Activated naive CD8-positive, alpha-beta T cell treated with anti-CD3 and anti-CD28 coated beads, Interleukin-2, amount 50 U/mL, for 24 hours (primary cell): ENCODE measurements at regions not wholly inside any gene's neighbourhood (a gene's known extent, or its start where the extent isn't known, plus 50 kb on each side); places are given as distances from the start of the nearest gene placed in this dataset.
"Not testable (repeated sequence)": the region's sequence is repeated elsewhere in the genome, so short reads cannot be mapped to it uniquely, and the experiment has no call there.

Source experiments
- ATAC-seq: fragments of 150-1000 bp; cut with Tn5 transposase; one replicate; pipeline ENCODE4 v1.10.0; 2021
- DNase-seq: peaks from one replicate; pipeline ENCODE4 v3.0.0; 2021
- H3K27ac Mint-ChIP-seq: one replicate; pipeline ENCODE4 v1.8.0; 2021; ENCODE audit warnings: mild to moderate bottlenecking, mixed read lengths
- H3K27me3 Mint-ChIP-seq: one replicate; pipeline ENCODE4 v1.8.0; 2021; ENCODE audit warnings: mixed read lengths
- H3K36me3 Mint-ChIP-seq: one replicate; pipeline ENCODE4 v1.8.0; 2021; ENCODE audit warnings: low read depth, mixed read lengths
- H3K4me1 Mint-ChIP-seq: one replicate; pipeline ENCODE4 v1.8.0; 2021; ENCODE audit warnings: mixed read lengths
- H3K4me3 Mint-ChIP-seq: one replicate; pipeline ENCODE4 v1.8.0; 2021; ENCODE audit warnings: mild to moderate bottlenecking, moderate library complexity, mixed read lengths
- H3K9me3 Mint-ChIP-seq: one replicate; pipeline ENCODE4 v1.8.0; 2021; ENCODE audit warnings: mixed read lengths

GRCh38 chr13:87570669-87571068 lies 100.5 kb upstream of the SLITRK5 start:
- H3K36me3 Mint-ChIP-seq, result no peaks in the 10 kb centered on the region
- H3K27ac Mint-ChIP-seq, result no peak overlapping the region
- DNase-seq (no peak), ATAC-seq (no peak)
- no peaks in the 10 kb centered on the region for H3K27me3 Mint-ChIP-seq
- no peak overlapping the region for H3K4me3 Mint-ChIP-seq
- H3K4me1 Mint-ChIP-seq, result no peaks in the 10 kb centered on the region
- no peaks in the 10 kb centered on the region for H3K9me3 Mint-ChIP-seq

GRCh38 chr13:87582399-87582798 lies 88.8 kb upstream of the SLITRK5 start:
- Mint-ChIP-seq H3K4me1 (no peaks in the 10 kb centered on the region), H3K9me3 (peaks cover 8% of the 10 kb centered on the region), H3K27ac (no peak overlapping the region), H3K4me3 (no peak overlapping the region), H3K27me3 (no peaks in the 10 kb centered on the region), H3K36me3 (no peaks in the 10 kb centered on the region)
- DNase-seq (no peak), ATAC-seq (no peak)

- Mint-ChIP-seq H3K4me3 (no peak overlapping the region), H3K9me3 (peaks cover 14% of the 10 kb centered on the region), H3K27ac (no peak overlapping the region), H3K27me3 (no peaks in the 10 kb centered on the region), H3K4me1 (no peaks in the 10 kb centered on the region), H3K36me3 (no peaks in the 10 kb centered on the region)
- ATAC-seq, result no peak
- DNase-seq, result no peak
These were observed 80.7 kb upstream of the SLITRK5 start for GRCh38 chr13:87590518-87590917.

DNA sequence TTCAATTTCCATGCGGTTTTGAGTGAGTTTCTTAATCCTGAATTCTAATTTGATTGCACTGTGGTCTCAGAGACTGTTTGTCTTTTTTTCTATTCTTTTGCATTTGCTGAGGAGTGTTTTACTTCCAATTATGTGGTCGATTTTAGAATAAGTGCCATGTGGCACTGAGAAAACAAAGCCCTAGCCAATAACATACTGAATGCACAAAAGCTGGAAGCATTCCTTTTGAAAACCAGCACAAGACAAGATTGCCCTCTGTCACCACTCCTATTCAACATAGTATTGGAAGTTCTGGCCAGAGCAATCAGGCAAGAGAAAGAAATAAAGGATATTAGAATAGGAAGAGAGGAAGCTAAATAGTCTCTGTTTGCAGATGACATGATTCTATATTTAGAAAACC lies 66.7 kb upstream of the SLITRK5 start:
- not testable (repeated sequence) for ATAC-seq, H3K4me3 Mint-ChIP-seq, H3K36me3 Mint-ChIP-seq, H3K27me3 Mint-ChIP-seq, H3K4me1 Mint-ChIP-seq, DNase-seq, H3K27ac Mint-ChIP-seq
- peaks cover 20% of the 10 kb centered on the region for H3K9me3 Mint-ChIP-seq

- no peaks in the 10 kb centered on the region for H3K36me3 Mint-ChIP-seq
- DNase-seq (no peak), ATAC-seq (no peak)
- H3K4me3 Mint-ChIP-seq, result no peak overlapping the region
- no peak overlapping the region for H3K27ac Mint-ChIP-seq
- peaks cover 29% of the 10 kb centered on the region for H3K9me3 Mint-ChIP-seq
- H3K27me3 Mint-ChIP-seq, result no peaks in the 10 kb centered on the region
- H3K4me1 Mint-ChIP-seq, result no peaks in the 10 kb centered on the region
These were observed 63.9 kb upstream of the SLITRK5 start for GRCh38 chr13:87607266-87607665.

DNA sequence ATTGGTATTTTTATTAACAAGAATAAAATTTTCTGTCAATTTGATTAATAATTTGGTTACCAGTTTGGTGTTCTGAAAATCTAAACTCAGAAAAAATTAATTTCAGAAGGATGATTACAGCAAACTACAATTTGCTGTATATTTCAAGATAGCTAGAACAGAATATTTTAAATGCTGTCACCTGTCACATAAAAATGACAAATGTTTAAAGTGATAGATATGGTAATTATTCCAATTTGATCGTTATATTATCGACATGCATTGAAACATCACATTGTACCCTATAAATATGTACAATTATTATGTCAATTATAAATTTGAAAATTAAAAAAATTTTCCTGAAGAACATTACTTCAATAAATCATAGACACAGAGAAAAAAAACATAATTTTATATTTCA lies 56.9 kb upstream of the SLITRK5 start:
- H3K27me3 Mint-ChIP-seq, result no peaks in the 10 kb centered on the region
- no peaks in the 10 kb centered on the region for H3K36me3 Mint-ChIP-seq
- H3K4me1 Mint-ChIP-seq, result no peaks in the 10 kb centered on the region
- no peak overlapping the region for H3K4me3 Mint-ChIP-seq
- H3K27ac Mint-ChIP-seq, result no peak overlapping the region
- peaks cover 14% of the 10 kb centered on the region for H3K9me3 Mint-ChIP-seq
- ATAC-seq, result no peak
- no peak for DNase-seq
